Smooth muscle cell (in vitro differentiated cells): ENCODE measurements at regions not wholly inside any gene's neighbourhood (a gene's known extent, or its start where the extent isn't known, plus 50 kb on each side); places are given as distances from the start of the nearest gene placed in this dataset.

ENCODE experiments used
- DNase-seq: peaks from one replicate; lab custom pipeline; 2025; ENCODE audit not compliant: unreplicated experiment; lab: John Stamatoyannopoulos, UW
- H2AFZ ChIP-seq: fragments of 200-600 bp; sonication (generic); 2 replicates; pipeline ENCODE4 v1.6.0; 2016; ENCODE audit warnings: antibody characterized with exemption, low read depth, mild to moderate bottlenecking
- H3F3A ChIP-seq: fragments of 200-600 bp; sonication (generic); 2 replicates; pipeline ENCODE4 v1.6.0; 2017; ENCODE audit warnings: antibody characterized with exemption, low read depth
- H3K27ac ChIP-seq: fragments of 200-600 bp; sonication (generic); 2 replicates; pipeline ENCODE4 v1.5.1; 2016; ENCODE audit warnings: low read depth, mild to moderate bottlenecking
- H3K27me3 ChIP-seq: fragments of 200-600 bp; sonication (generic); 2 replicates; pipeline ENCODE4 v1.6.1; 2016; ENCODE audit warnings: low read depth, mild to moderate bottlenecking
- H3K36me3 ChIP-seq: fragments of 200-600 bp; sonication (generic); 2 replicates; pipeline ENCODE4 v1.5.1; 2016; ENCODE audit warnings: low read depth
- H3K4me1 ChIP-seq: fragments of 200-600 bp; sonication (generic); 2 replicates; pipeline ENCODE4 v1.5.1; 2016; ENCODE audit warnings: low read depth
- H3K4me2 ChIP-seq: fragments of 200-600 bp; sonication (generic); 2 replicates; pipeline ENCODE4 v1.6.0; 2016; ENCODE audit warnings: mild to moderate bottlenecking
- H3K4me3 ChIP-seq: fragments of 200-600 bp; sonication (generic); 2 replicates; pipeline ENCODE4 v1.5.1; 2016; ENCODE audit warnings: mild to moderate bottlenecking
- H3K79me2 ChIP-seq: fragments of 200-600 bp; sonication (generic); 2 replicates; pipeline ENCODE4 v1.6.0; 2016; ENCODE audit warnings: low read depth, mild to moderate bottlenecking
- H3K9ac ChIP-seq: fragments of 200-600 bp; sonication (generic); 2 replicates; pipeline ENCODE4 v1.6.0; 2016; ENCODE audit warnings: low read depth
- H3K9me3 ChIP-seq: fragments of 200-600 bp; sonication (generic); replicated peaks from 2 replicates; pipeline ENCODE4 v1.5.1; 2016; ENCODE audit warnings: low read depth
- H4K20me1 ChIP-seq: fragments of 200-600 bp; sonication (generic); 2 replicates; pipeline ENCODE4 v1.6.0; 2016; ENCODE audit warnings: low read depth
- WGBS: methylation state at CpG from one replicate; pipeline ENCODE4 v1.1.7; 2016; ENCODE audit warnings: low lambda C conversion rate; 5-methylcytosine and 5-hydroxymethylcytosine counted together
- TF ChIP-seq, protein P1 (sequence below): fragments of 200-600 bp; sonication (generic); IDR thresholded peaks from 2 replicates; pipeline ENCODE4 v1.5.1; 2017; ENCODE audit warnings: borderline replicate concordance, mild to moderate bottlenecking, antibody characterized with exemption; ENCODE audit not compliant: insufficient read depth, poor library complexity, severe bottlenecking

DNA sequence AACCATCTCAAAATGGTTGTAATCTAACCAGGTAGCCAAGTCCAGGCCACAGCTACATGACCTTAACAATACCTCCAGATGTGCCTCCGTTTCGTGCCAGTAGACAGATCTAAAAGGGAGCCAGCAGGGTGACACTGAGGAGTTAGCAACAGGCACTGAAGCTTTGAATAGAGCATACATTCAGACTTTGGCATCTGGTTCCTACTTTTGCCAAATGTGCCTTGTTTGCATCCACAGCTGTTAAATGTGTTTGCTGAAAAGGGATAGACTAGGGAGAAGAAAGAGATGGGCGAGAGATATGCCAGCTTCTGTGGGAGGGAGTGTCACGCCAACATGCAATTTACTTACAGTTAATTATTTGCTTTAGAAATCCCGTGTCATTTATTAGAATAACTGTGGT is 1433.9 kb upstream of the CADM2 start:
- H3K79me2 ChIP-seq: no peaks in the 10 kb centered on the region
- no peak overlapping the region for H3K9ac ChIP-seq
- H3K4me2 ChIP-seq: no peak overlapping the region
- no peaks in the 10 kb centered on the region for H3K36me3 ChIP-seq
- no peaks in the 10 kb centered on the region for H3K27me3 ChIP-seq
- no peak overlapping the region for H3K4me3 ChIP-seq
- WGBS: 84% methylated on average over 5 of the region's 5 CpGs
- H2AFZ ChIP-seq: no peak overlapping the region
- H3K9me3 ChIP-seq: no peaks in the 10 kb centered on the region
- H3K27ac ChIP-seq: no peak overlapping the region
- no peaks in the 10 kb centered on the region for H3K4me1 ChIP-seq
- no peaks in the 10 kb centered on the region for H3F3A ChIP-seq
- TF ChIP-seq, protein P1, sequence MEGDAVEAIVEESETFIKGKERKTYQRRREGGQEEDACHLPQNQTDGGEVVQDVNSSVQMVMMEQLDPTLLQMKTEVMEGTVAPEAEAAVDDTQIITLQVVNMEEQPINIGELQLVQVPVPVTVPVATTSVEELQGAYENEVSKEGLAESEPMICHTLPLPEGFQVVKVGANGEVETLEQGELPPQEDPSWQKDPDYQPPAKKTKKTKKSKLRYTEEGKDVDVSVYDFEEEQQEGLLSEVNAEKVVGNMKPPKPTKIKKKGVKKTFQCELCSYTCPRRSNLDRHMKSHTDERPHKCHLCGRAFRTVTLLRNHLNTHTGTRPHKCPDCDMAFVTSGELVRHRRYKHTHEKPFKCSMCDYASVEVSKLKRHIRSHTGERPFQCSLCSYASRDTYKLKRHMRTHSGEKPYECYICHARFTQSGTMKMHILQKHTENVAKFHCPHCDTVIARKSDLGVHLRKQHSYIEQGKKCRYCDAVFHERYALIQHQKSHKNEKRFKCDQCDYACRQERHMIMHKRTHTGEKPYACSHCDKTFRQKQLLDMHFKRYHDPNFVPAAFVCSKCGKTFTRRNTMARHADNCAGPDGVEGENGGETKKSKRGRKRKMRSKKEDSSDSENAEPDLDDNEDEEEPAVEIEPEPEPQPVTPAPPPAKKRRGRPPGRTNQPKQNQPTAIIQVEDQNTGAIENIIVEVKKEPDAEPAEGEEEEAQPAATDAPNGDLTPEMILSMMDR: no peak
- no peak for DNase-seq
- no peaks in the 10 kb centered on the region for H4K20me1 ChIP-seq

DNA sequence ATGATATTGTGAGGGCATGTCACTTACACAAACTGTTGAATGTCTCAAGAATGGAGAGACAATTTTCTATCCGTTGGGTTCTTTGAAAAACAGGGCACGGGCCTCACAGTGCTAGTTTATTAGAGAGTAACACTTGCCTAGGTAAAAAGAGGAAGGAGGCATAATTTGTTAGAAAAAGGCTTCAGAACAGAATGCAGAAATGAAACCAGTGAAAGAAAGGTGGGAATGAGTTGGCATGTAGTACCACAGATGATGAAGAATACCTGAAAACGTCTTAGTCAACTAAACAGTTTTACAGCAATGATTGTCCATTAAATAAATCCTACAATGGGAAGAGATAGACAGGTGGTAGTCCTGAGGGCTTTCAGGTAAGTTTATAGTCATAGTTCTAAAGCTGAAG is 1399.7 kb upstream of the CADM2 start:
- Histone ChIP-seq H3K9me3 (no peaks in the 10 kb centered on the region), H3K36me3 (no peaks in the 10 kb centered on the region), H3K27ac (no peak overlapping the region), H3K4me2 (no peak overlapping the region), H3K9ac (no peak overlapping the region), H3K4me1 (no peaks in the 10 kb centered on the region), H3K4me3 (no peak overlapping the region), H2AFZ (no peak overlapping the region), H3K27me3 (no peaks in the 10 kb centered on the region), H4K20me1 (no peaks in the 10 kb centered on the region), H3F3A (no peaks in the 10 kb centered on the region), H3K79me2 (no peaks in the 10 kb centered on the region)
- WGBS: 90% methylated on average over 3 of the region's 3 CpGs
- TF ChIP-seq, protein P1: no peak
- no peak for DNase-seq

DNA sequence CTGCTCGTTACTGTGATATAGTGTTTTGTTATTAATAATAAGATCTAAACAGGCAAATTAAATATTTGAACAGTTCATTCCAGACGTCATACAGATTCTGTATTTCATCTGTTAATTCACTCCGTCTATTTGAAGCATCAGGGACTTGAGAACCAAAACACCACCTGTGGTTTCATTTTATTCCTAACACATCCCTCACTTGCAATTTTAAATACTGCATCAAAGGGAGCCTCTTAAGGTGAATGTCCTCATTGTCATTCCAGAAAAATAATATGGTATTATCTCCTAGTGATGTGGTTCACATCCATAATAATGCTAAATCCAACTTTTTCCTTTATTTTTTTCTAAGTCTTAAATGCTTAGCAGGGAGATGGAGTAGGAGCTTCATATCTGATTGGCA is 1390.9 kb upstream of the CADM2 start:
- WGBS: 34% methylated on average over 3 of the region's 3 CpGs
- Histone ChIP-seq H3K36me3 (no peaks in the 10 kb centered on the region), H2AFZ (peak overlapping the region; percentile 20), H3K9me3 (no peaks in the 10 kb centered on the region), H4K20me1 (no peaks in the 10 kb centered on the region), H3K4me2 (no peak overlapping the region), H3K9ac (no peak overlapping the region), H3K4me3 (no peak overlapping the region), H3F3A (no peaks in the 10 kb centered on the region), H3K79me2 (no peaks in the 10 kb centered on the region), H3K27me3 (no peaks in the 10 kb centered on the region), H3K27ac (no peak overlapping the region), H3K4me1 (no peaks in the 10 kb centered on the region)
- TF ChIP-seq, protein P1: no peak
- DNase-seq: no peak

DNA sequence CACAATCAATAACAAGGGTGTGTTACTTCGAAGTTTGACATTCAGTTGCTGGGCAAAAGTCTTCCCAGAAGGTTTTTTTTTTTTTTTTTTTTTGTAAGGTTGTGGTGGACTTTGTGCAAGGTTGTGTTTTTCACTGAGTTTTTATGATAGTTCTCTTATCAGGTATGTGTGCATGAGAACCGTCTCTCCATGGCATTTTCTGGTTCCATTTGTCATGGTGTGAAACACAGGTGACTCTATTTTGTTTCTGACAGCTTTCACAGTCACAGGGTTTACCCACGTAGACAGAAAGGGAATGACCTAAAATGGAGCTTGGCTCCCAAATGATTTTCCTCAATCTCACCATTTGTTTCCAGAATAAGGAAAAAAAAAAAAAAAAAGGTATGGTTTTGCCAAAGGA is 1377.2 kb upstream of the CADM2 start:
- Histone ChIP-seq H4K20me1 (no peaks in the 10 kb centered on the region), H3K9ac (no peak overlapping the region), H3K27ac (no peak overlapping the region), H3K9me3 (no peaks in the 10 kb centered on the region), H3K27me3 (no peaks in the 10 kb centered on the region), H3K79me2 (no peaks in the 10 kb centered on the region), H3K36me3 (no peaks in the 10 kb centered on the region), H2AFZ (no peak overlapping the region), H3K4me2 (no peak overlapping the region), H3K4me1 (no peaks in the 10 kb centered on the region), H3F3A (no peaks in the 10 kb centered on the region), H3K4me3 (no peak overlapping the region)
- TF ChIP-seq, protein P1: no peak
- WGBS: 77% methylated on average over 3 of the region's 3 CpGs
- no peak for DNase-seq
